ENCODE measurements at regions not wholly inside any gene's neighbourhood (a gene's known extent, or its start where the extent isn't known, plus 50 kb on each side); places are given as distances from the start of the nearest gene placed in this dataset.

GRCh38 chr5:167177736-167178135 lies 1113.7 kb upstream of the WWC1 start:
- no peak for FAIRE-seq
- no peaks in the 10 kb centered on the region for H3K9me3 ChIP-seq
- ATAC-seq, result no peak
- WGBS, 2 donors, result 81 to 91% methylated on average over 4 of the region's 4 CpGs
- DNase-seq, result no peak
- H3K4me3 ChIP-seq, result no peak overlapping the region
- intact Hi-C loops (cut with DNase I), result no loop called here
- H3K27ac ChIP-seq, result no peak overlapping the region
- no peaks in the 10 kb centered on the region for H3K4me1 ChIP-seq
- H3K27me3 ChIP-seq, result no peaks in the 10 kb centered on the region
- TF ChIP-seq CTCF (IDR thresholded peaks at IDR 0.05), result no peak
- no peaks in the 10 kb centered on the region for H3K36me3 ChIP-seq

GRCh38 chr5:167180906-167181305 lies 1110.5 kb upstream of the WWC1 start:
- Histone ChIP-seq H3K4me1 (no peaks in the 10 kb centered on the region), H3K27me3 (no peaks in the 10 kb centered on the region), H3K36me3 (no peaks in the 10 kb centered on the region), H3K4me3 (no peak overlapping the region), H3K9me3 (no peaks in the 10 kb centered on the region), H3K27ac (no peak overlapping the region)
- intact Hi-C loops (cut with DNase I), result no loop called here
- 84 to 86% methylated on average over 7 of the region's 7 CpGs for WGBS, 2 donors
- no peak for TF ChIP-seq CTCF (IDR thresholded peaks at IDR 0.05)
- DNase-seq, result no peak
- no peak for FAIRE-seq
- ATAC-seq, result no peak

- no peak for FAIRE-seq
- Histone ChIP-seq H3K4me1 (no peaks in the 10 kb centered on the region), H3K36me3 (no peaks in the 10 kb centered on the region), H3K27ac (no peak overlapping the region), H3K9me3 (no peaks in the 10 kb centered on the region), H3K27me3 (no peaks in the 10 kb centered on the region), H3K4me3 (no peak overlapping the region)
- intact Hi-C loops (cut with DNase I), result no loop called here
- WGBS, 2 donors, result 80 to 88% methylated on average over 6 of the region's 6 CpGs
- TF ChIP-seq CTCF (IDR thresholded peaks at IDR 0.05), result no peak
- ATAC-seq, result no peak
- no peak for DNase-seq
Observed at GRCh38 chr5:167205881-167206280, 1085.6 kb upstream of the WWC1 start.

- Histone ChIP-seq H3K4me3 (no peak overlapping the region), H3K4me1 (no peaks in the 10 kb centered on the region), H3K36me3 (no peaks in the 10 kb centered on the region), H3K9me3 (no peaks in the 10 kb centered on the region), H3K27ac (no peak overlapping the region), H3K27me3 (no peaks in the 10 kb centered on the region)
- intact Hi-C loops (cut with DNase I), result no loop called here
- DNase-seq (no peak), ATAC-seq (no peak), FAIRE-seq (no peak)
- no peak for TF ChIP-seq CTCF (IDR thresholded peaks at IDR 0.05)
- 80 to 84% methylated on average over 7 of the region's 7 CpGs for WGBS, 2 donors
Observed at GRCh38 chr5:167207081-167207480, 1084.4 kb upstream of the WWC1 start.

GRCh38 chr5:167208911-167209310 lies 1082.5 kb upstream of the WWC1 start:
- no peak for DNase-seq
- Histone ChIP-seq H3K4me3 (no peak overlapping the region), H3K36me3 (no peaks in the 10 kb centered on the region), H3K27me3 (no peaks in the 10 kb centered on the region), H3K27ac (no peak overlapping the region), H3K4me1 (no peaks in the 10 kb centered on the region), H3K9me3 (no peaks in the 10 kb centered on the region)
- ATAC-seq, result no peak
- no peak for FAIRE-seq
- 82 to 83% methylated on average over 4 of the region's 4 CpGs for WGBS, 2 donors
- intact Hi-C loops (cut with DNase I), result no loop called here
- no peak for TF ChIP-seq CTCF (IDR thresholded peaks at IDR 0.05)

All from pancreas (tissue), 10 donors.